SK-N-SH (cell line): ENCODE measurements at regions not wholly inside any gene's neighbourhood (a gene's known extent, or its start where the extent isn't known, plus 50 kb on each side); places are given as distances from the start of the nearest gene placed in this dataset.

Experiments
- CTCF ChIA-PET: fragments of 300-600, 350-600 bp; formaldehyde crosslinking; extraction: SDS; loops from one replicate; lab custom pipeline; 2021; lab: Yijun Ruan, JAX
- POLR2A ChIA-PET: fragments of 350-600 bp; sonication (Branson Sonifier 250); formaldehyde crosslinking; extraction: SDS; loops from one replicate; lab custom pipeline; 2020; ENCODE audit warnings: antibody characterized with exemption, inconsistent platforms; lab: Yijun Ruan, JAX
- DNase-seq: peaks from one replicate; pipeline ENCODE4 v3.0.0; 2012
- H2AFZ ChIP-seq: fragments of 200-600 bp; sonication (generic); 2 replicates; pipeline ENCODE4 v1.8.1; 2016; ENCODE audit warnings: antibody characterized with exemption, mild to moderate bottlenecking, low read depth
- H3F3A ChIP-seq: fragments of 200-600 bp; sonication (generic); replicated peaks from 2 replicates; pipeline ENCODE3; 2016; ENCODE audit warnings: antibody characterized with exemption, mild to moderate bottlenecking; ENCODE audit not compliant: insufficient read depth
- H3K27ac ChIP-seq, 2 experiments: fragments of 200-500 bp in 1 of 2; fragments of 200-600 bp in 1 of 2; sonication (Bioruptor generic) in 1 of 2; sonication (generic), shearing (Covaris generic) in 1 of 2; 2 replicates each; pipeline versions ENCODE4 v1.5.1 to v1.6.1; 2014 to 2016; ENCODE audit warnings: low read depth in 2 of 2, inconsistent platforms in 1 of 2, low read length in 1 of 2, mild to moderate bottlenecking in 1 of 2, mixed read lengths in 1 of 2
- H3K27me3 ChIP-seq: fragments of 200-600 bp; sonication (generic), shearing (Covaris generic); 2 replicates; pipeline ENCODE4 v1.6.1; 2016; ENCODE audit warnings: mixed run types; ENCODE audit not compliant: insufficient read depth
- H3K36me3 ChIP-seq, 2 experiments: fragments of 200-500 bp in 1 of 2; fragments of 200-600 bp in 1 of 2; sonication (Bioruptor generic) in 1 of 2; sonication (generic) in 1 of 2; replicated peaks in 1 of 2; 2 replicates each; pipeline versions ENCODE3 to v1.5.1; 2014 to 2016; ENCODE audit warnings: low read length in 1 of 2, mild to moderate bottlenecking in 1 of 2; ENCODE audit not compliant: insufficient read depth in 2 of 2, control insufficient read depth in 1 of 2
- H3K4me1 ChIP-seq, 2 experiments: fragments of 200-500 bp in 1 of 2; fragments of 200-600 bp in 1 of 2; sonication (Bioruptor generic) in 1 of 2; sonication (generic), shearing (Covaris generic) in 1 of 2; 2 replicates each; pipeline versions ENCODE4 v1.5.1 to v1.6.1; 2014 to 2016; ENCODE audit warnings: low read depth in 1 of 2, low read length in 1 of 2, mixed run types in 1 of 2; ENCODE audit not compliant: insufficient read depth in 2 of 2, control insufficient read depth in 1 of 2
- H3K4me2 ChIP-seq: fragments of 200-600 bp; sonication (generic), shearing (Covaris generic); 2 replicates; pipeline ENCODE4 v1.6.1; 2017; ENCODE audit warnings: mixed run types
- H3K4me3 ChIP-seq, 2 experiments: fragments of 200-500 bp in 1 of 2; fragments of 200-600 bp in 1 of 2; sonication (Bioruptor generic) in 1 of 2; sonication (generic), shearing (Covaris generic) in 1 of 2; 2 replicates each; pipeline versions ENCODE4 v1.5.1 to v1.8.1; 2014 to 2016; ENCODE audit warnings: low read depth in 2 of 2, inconsistent platforms in 1 of 2, low read length in 1 of 2, mild to moderate bottlenecking in 1 of 2, mixed read lengths in 1 of 2, moderate library complexity in 1 of 2
- H3K79me2 ChIP-seq: fragments of 200-600 bp; sonication (generic); 2 replicates; pipeline ENCODE4 v1.8.1; 2017; ENCODE audit warnings: mild to moderate bottlenecking; ENCODE audit not compliant: insufficient read depth
- H3K9ac ChIP-seq: fragments of 200-600 bp; sonication (generic); 2 replicates; pipeline ENCODE4 v1.6.1; 2017; ENCODE audit warnings: mixed run types
- H3K9me2 ChIP-seq: fragments of 200-600 bp; sonication (generic); 2 replicates; pipeline ENCODE4 v1.6.1; 2017; ENCODE audit warnings: mixed run types
- H3K9me3 ChIP-seq: fragments of 200-600 bp; sonication (generic); 2 replicates; pipeline ENCODE4 v1.6.1; 2017; ENCODE audit warnings: mixed run types, mild to moderate bottlenecking, moderate library complexity
- H4K20me1 ChIP-seq: fragments of 200-600 bp; sonication (generic); 2 replicates; pipeline ENCODE4 v1.6.1; 2017; ENCODE audit warnings: mild to moderate bottlenecking, mixed run types; ENCODE audit not compliant: insufficient read depth
- CHD2 ChIP-seq: fragments of 150-350 bp; IDR thresholded peaks from 2 replicates; pipeline ENCODE4 v1.6.1; 2018; ENCODE audit warnings: low read length; ENCODE audit not compliant: partially characterized antibody
- EP300 ChIP-seq, 2 experiments: IDR thresholded peaks; 2 replicates each; pipeline versions ENCODE4 v1.4.0 to v1.6.1; 2012; ENCODE audit warnings: borderline replicate concordance in 1 of 2, low read depth in 1 of 2, low read length in 1 of 2
- EZH2phosphoT487 ChIP-seq: fragments of 200-600 bp; sonication (generic); IDR thresholded peaks from 2 replicates; pipeline ENCODE4 v1.6.1; 2017; ENCODE audit warnings: low read depth, mixed run types, mild to moderate bottlenecking, antibody characterized with exemption, moderate library complexity, borderline replicate concordance
- FOSL2 ChIP-seq: IDR thresholded peaks from 2 replicates; pipeline ENCODE4 v1.4.0; 2012; ENCODE audit warnings: low read depth, mild to moderate bottlenecking, moderate library complexity, borderline replicate concordance
- FOXM1 ChIP-seq: IDR thresholded peaks from 2 replicates; pipeline ENCODE4 v1.4.0; 2012; ENCODE audit warnings: low read depth, mild to moderate bottlenecking
- GABPA ChIP-seq: IDR thresholded peaks from 2 replicates; pipeline ENCODE4 v1.4.0; 2012; ENCODE audit warnings: low read depth, mild to moderate bottlenecking
- MXI1 ChIP-seq: IDR thresholded peaks from 2 replicates; pipeline ENCODE4 v1.6.1; 2012; ENCODE audit warnings: mild to moderate bottlenecking, low read depth, low read length, improper control_type of control experiment
- NRF1 ChIP-seq: IDR thresholded peaks from 2 replicates; pipeline ENCODE4 v1.6.1; 2012; ENCODE audit warnings: low read depth, mild to moderate bottlenecking, low read length
- RAD21 ChIP-seq: IDR thresholded peaks from 2 replicates; pipeline ENCODE4 v1.6.1; 2012; ENCODE audit warnings: mild to moderate bottlenecking, low read length
- RFX5 ChIP-seq: IDR thresholded peaks from 2 replicates; pipeline ENCODE4 v1.6.1; 2012; ENCODE audit warnings: mild to moderate bottlenecking, improper control_type of control experiment, low read length
- TAF1 ChIP-seq: IDR thresholded peaks from 2 replicates; pipeline ENCODE4 v1.6.1; 2012; ENCODE audit warnings: low read depth, mild to moderate bottlenecking, low read length, moderate library complexity, borderline replicate concordance
- TCF12 ChIP-seq: IDR thresholded peaks from 2 replicates; pipeline ENCODE4 v1.4.0; 2012
- WGBS: methylation state at CpG from one replicate; pipeline ENCODE4 v1.1.6; 2017; ENCODE audit warnings: low lambda C conversion rate; 5-methylcytosine and 5-hydroxymethylcytosine counted together
- TF ChIP-seq, protein P1 (sequence below): IDR thresholded peaks from 2 replicates; pipeline ENCODE4 v1.6.1; 2012; ENCODE audit warnings: mild to moderate bottlenecking, low read depth, low read length, moderate library complexity
- TF ChIP-seq, protein P2 (sequence below): IDR thresholded peaks from 2 replicates; pipeline ENCODE4 v1.4.0; 2012; ENCODE audit warnings: low read depth, borderline replicate concordance
- TF ChIP-seq, protein P3 (sequence below): IDR thresholded peaks from 2 replicates; pipeline ENCODE4; 2012

DNA sequence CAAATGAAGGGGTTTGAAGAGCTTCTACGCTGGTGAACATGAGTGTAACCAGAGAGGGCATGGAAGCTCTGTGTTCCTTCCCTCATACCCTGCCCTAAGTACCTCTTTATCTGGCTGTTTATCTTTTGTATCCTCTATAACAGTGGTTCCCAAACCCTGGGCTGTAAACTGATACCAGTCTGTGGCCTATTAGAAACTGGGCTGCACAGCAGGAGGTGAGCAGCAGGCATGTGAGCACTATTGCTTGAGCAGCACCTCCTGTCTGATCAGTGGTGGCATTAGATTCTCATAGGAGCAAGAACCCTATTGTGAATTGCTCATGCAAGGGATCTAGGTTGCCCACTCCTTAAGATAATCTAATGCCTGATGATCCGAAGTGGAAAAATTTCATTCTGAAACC, 172.9 kb upstream of the AVPR1A start:
- H2AFZ ChIP-seq, result no peak overlapping the region
- H3K27me3 ChIP-seq, result no peaks in the 10 kb centered on the region
- no peaks in the 10 kb centered on the region for H4K20me1 ChIP-seq
- H3K4me3 ChIP-seq, result no peak overlapping the region
- no peaks in the 10 kb centered on the region for H3K4me1 ChIP-seq
- no peak overlapping the region for H3K9ac ChIP-seq
- H3K79me2 ChIP-seq, result no peaks in the 10 kb centered on the region
- no peaks in the 10 kb centered on the region for H3F3A ChIP-seq
- no peaks in the 10 kb centered on the region for H3K9me2 ChIP-seq
- no peaks in the 10 kb centered on the region for H3K9me3 ChIP-seq
- H3K36me3 ChIP-seq, result no peaks in the 10 kb centered on the region
- no peak overlapping the region for H3K27ac ChIP-seq
- ChIA-PET CTCF (no interaction called here), POLR2A (no interaction called here)
- H3K4me2 ChIP-seq, result no peak overlapping the region
- DNase-seq, result no peak
- WGBS, result 3% methylated on average over 2 of the region's 2 CpGs
- TF ChIP-seq CHD2, result no peak
- TF ChIP-seq MXI1, result no peak
- TF ChIP-seq, protein P1, sequence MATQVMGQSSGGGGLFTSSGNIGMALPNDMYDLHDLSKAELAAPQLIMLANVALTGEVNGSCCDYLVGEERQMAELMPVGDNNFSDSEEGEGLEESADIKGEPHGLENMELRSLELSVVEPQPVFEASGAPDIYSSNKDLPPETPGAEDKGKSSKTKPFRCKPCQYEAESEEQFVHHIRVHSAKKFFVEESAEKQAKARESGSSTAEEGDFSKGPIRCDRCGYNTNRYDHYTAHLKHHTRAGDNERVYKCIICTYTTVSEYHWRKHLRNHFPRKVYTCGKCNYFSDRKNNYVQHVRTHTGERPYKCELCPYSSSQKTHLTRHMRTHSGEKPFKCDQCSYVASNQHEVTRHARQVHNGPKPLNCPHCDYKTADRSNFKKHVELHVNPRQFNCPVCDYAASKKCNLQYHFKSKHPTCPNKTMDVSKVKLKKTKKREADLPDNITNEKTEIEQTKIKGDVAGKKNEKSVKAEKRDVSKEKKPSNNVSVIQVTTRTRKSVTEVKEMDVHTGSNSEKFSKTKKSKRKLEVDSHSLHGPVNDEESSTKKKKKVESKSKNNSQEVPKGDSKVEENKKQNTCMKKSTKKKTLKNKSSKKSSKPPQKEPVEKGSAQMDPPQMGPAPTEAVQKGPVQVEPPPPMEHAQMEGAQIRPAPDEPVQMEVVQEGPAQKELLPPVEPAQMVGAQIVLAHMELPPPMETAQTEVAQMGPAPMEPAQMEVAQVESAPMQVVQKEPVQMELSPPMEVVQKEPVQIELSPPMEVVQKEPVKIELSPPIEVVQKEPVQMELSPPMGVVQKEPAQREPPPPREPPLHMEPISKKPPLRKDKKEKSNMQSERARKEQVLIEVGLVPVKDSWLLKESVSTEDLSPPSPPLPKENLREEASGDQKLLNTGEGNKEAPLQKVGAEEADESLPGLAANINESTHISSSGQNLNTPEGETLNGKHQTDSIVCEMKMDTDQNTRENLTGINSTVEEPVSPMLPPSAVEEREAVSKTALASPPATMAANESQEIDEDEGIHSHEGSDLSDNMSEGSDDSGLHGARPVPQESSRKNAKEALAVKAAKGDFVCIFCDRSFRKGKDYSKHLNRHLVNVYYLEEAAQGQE, result no peak
- no peak for TF ChIP-seq EZH2phosphoT487
- no peak for TF ChIP-seq EP300 (IDR thresholded peaks at IDR 0.05; ENCODE audit: borderline replicate concordance in 1 of 2, low read depth in 1 of 2, low read length in 1 of 2)
- TF ChIP-seq GABPA, result no peak
- TF ChIP-seq TCF12, result no peak
- TF ChIP-seq RAD21, result no peak
- TF ChIP-seq, protein P2, sequence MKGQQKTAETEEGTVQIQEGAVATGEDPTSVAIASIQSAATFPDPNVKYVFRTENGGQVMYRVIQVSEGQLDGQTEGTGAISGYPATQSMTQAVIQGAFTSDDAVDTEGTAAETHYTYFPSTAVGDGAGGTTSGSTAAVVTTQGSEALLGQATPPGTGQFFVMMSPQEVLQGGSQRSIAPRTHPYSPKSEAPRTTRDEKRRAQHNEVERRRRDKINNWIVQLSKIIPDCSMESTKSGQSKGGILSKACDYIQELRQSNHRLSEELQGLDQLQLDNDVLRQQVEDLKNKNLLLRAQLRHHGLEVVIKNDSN, result no peak
- TF ChIP-seq NRF1, result no peak
- TF ChIP-seq TAF1, result no peak
- TF ChIP-seq FOXM1, result no peak
- no peak for TF ChIP-seq RFX5
- no peak for TF ChIP-seq FOSL2
- TF ChIP-seq, protein P3, sequence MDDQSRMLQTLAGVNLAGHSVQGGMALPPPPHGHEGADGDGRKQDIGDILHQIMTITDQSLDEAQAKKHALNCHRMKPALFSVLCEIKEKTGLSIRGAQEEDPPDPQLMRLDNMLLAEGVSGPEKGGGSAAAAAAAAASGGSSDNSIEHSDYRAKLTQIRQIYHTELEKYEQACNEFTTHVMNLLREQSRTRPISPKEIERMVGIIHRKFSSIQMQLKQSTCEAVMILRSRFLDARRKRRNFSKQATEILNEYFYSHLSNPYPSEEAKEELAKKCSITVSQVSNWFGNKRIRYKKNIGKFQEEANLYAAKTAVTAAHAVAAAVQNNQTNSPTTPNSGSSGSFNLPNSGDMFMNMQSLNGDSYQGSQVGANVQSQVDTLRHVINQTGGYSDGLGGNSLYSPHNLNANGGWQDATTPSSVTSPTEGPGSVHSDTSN, result no peak
